ENCODE measurements at regions not wholly inside any gene's neighbourhood (a gene's known extent, or its start where the extent isn't known, plus 50 kb on each side); places are given as distances from the start of the nearest gene placed in this dataset.

- TF ChIP-seq EZH2 (IDR thresholded peaks at IDR 0.05) (no peak), POLR2AphosphoS5 (IDR thresholded peaks at IDR 0.05; ENCODE audit: borderline replicate concordance, low read depth, low read length) (no peak)
These were observed 49.7 kb upstream of the CD28 start for GRCh38 chr2:203656522-203657287.
